Coronary artery (tissue), 2 donors: ENCODE measurements at regions not wholly inside any gene's neighbourhood (a gene's known extent, or its start where the extent isn't known, plus 50 kb on each side); places are given as distances from the start of the nearest gene placed in this dataset.

Experiments
- DNase-seq: peaks from one replicate; pipeline ENCODE4 v3.0.0-alpha.2; 2017; ENCODE audit warnings: low spot score
- H3K27ac ChIP-seq, 2 donors: fragments of 200-600 bp; sonication (generic); one replicate each; pipeline ENCODE4 v1.5.1; 2016 to 2019
- H3K4me3 ChIP-seq: fragments of 200-600 bp; sonication (generic); 2 replicates; pipeline ENCODE4 v1.5.1; 2016; ENCODE audit warnings: mild to moderate bottlenecking, moderate library complexity
- CTCF ChIP-seq: fragments of 200-600 bp; sonication (generic); IDR thresholded peaks from one replicate; pipeline ENCODE4 v1.5.1; 2019; ENCODE audit warnings: antibody characterized with exemption

GRCh38 chr14:101056446-101056845 lies 152.9 kb upstream of the RTL1 start:
- no peak for DNase-seq
- H3K4me3 ChIP-seq = no peak overlapping the region
- H3K27ac ChIP-seq = no peak overlapping the region
- TF ChIP-seq CTCF = no peak

GRCh38 chr14:101057394-101057793 lies 153.9 kb upstream of the RTL1 start:
- Histone ChIP-seq H3K27ac (no peak overlapping the region), H3K4me3 (no peak overlapping the region)
- TF ChIP-seq CTCF = no peak
- DNase-seq = no peak

- TF ChIP-seq CTCF = no peak
- H3K4me3 ChIP-seq = no peak overlapping the region
- no peak overlapping the region for H3K27ac ChIP-seq
- DNase-seq = no peak
Measured at GRCh38 chr14:101058571-101058970, 155.0 kb upstream of the RTL1 start.

- Histone ChIP-seq H3K4me3 (no peak overlapping the region), H3K27ac (no peak overlapping the region)
- no peak for DNase-seq
- no peak for TF ChIP-seq CTCF
Measured at GRCh38 chr14:101060171-101060601, 156.7 kb upstream of the RTL1 start.

- no peak for TF ChIP-seq CTCF
- DNase-seq = no peak
- H3K4me3 ChIP-seq = no peak overlapping the region
- no peak overlapping the region for H3K27ac ChIP-seq
Measured at GRCh38 chr14:101061411-101062064, 158.0 kb upstream of the RTL1 start.

GRCh38 chr14:101062065-101062450 lies 158.5 kb upstream of the RTL1 start:
- Histone ChIP-seq H3K27ac (no peak overlapping the region), H3K4me3 (no peak overlapping the region)
- no peak for TF ChIP-seq CTCF
- no peak for DNase-seq

GRCh38 chr14:101062601-101063000 lies 159.1 kb upstream of the RTL1 start:
- no peak for TF ChIP-seq CTCF
- no peak overlapping the region for H3K27ac ChIP-seq
- DNase-seq = no peak
- no peak overlapping the region for H3K4me3 ChIP-seq
